ENCODE measurements at regions not wholly inside any gene's neighbourhood (a gene's known extent, or its start where the extent isn't known, plus 50 kb on each side); places are given as distances from the start of the nearest gene placed in this dataset.
A peak's percentile ranks its signal among the peaks of the same experiment; 100 is the strongest.

DNA sequence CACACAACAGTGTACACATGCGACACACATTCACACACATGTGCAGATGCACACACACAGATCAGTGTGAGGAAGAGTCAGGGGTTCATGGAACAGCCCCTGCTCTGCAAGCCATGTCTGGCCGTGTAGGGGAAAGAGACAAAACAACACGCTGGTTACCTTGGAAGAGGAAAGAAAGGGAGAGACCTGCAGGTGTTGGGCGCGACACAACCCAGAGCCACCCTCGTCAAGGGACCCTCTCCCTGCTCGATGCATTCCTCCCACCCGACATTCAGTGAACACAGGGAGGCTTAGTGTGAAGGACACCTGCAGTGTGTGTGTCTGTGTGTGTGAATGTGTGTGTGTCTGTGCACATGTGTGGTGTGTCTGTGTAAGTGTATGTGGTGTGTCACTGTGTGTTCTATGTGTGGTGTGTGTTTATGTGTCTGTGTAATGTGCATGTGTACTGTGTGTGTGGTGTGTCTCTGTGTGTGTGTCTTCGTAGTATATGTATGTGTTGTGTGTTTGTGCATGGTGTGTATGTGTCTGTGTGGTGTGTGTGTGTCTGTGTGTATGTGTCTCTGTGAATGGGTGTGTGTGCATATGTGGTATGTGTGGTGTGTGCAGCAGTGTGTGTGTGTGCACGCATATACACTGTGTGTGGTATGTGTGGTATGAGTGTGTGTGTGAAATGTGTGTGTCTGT is 69.5 kb upstream of the PITRM1 start:
- TF ChIP-seq Cebpa-rat (IDR thresholded peaks at IDR 0.05) = no peak
- Histone ChIP-seq H3K4me3 (no peak overlapping the region), H3K9me3 (replicated peaks in 1 of 11) (no peaks in the 10 kb centered on the region), H3K27ac (no peak overlapping the region), H3K9ac (no peak overlapping the region), H4K20me1 (peaks cover 0 to 18% (median 0%) of the 10 kb centered on the region in 11 experiments; a peak in 3 of 22 replicates), H3K4me2 (no peak overlapping the region), H3K4me1 (peaks cover 0 to 11% (median 0%) of the 10 kb centered on the region in 10 experiments; a peak in 7 of 20 replicates), H3K36me3 (no peaks in the 10 kb centered on the region), H3K27me3 (peaks cover 4 to 52% (median 18%) of the 10 kb centered on the region in 11 experiments; a peak in 15 of 22 replicates)

DNA sequence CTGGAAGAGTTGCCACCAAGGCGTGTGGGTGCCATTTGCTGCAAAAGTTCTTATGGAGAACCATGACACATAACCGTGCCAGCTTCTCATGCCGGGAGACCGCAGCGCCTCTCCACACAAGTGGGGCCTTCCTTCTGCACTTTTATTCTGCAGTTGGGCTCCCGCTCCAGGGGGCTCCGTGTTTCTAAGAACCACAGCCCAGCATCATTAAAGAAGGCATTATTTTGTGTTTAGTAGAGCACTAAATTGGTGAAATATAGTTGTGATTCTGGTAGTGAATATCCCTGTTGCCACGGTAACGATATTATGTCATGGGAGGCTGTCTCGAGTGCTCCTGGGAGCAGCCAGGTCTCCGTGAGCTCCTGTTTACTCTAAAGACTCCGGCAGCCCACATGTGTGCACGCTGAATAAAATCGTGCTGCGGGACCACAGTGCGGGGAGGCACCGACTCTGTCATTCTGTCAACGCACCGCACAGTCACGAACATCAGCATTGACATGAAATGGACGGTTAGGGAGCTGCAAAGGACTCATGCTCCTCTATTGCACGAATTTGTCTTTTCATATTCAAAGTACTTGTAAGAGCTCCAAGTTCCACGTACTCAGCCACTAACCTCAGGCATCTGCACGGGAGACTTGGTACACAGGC is 68.8 kb upstream of the PITRM1 start:
- no peaks in the 10 kb centered on the region for H3K9me3 ChIP-seq (replicated peaks in 1 of 11)
- no peaks in the 10 kb centered on the region for H3K36me3 ChIP-seq
- TF ChIP-seq Cebpa-rat (IDR thresholded peaks at IDR 0.05) = no peak
- H3K27ac ChIP-seq = no peak overlapping the region
- H3K4me2 ChIP-seq = no peak overlapping the region
- peaks cover 0 to 24% (median 0%) of the 10 kb centered on the region in 11 experiments; a peak in 4 of 22 replicates for H4K20me1 ChIP-seq
- H3K9ac ChIP-seq = no peak overlapping the region
- peaks cover under 1 to 45% (median 11%) of the 10 kb centered on the region in 11 experiments; a peak in 13 of 22 replicates for H3K27me3 ChIP-seq
- H3K4me3 ChIP-seq = no peak overlapping the region
- peaks cover 0 to 11% (median 0%) of the 10 kb centered on the region in 10 experiments; a peak in 7 of 20 replicates for H3K4me1 ChIP-seq

DNA sequence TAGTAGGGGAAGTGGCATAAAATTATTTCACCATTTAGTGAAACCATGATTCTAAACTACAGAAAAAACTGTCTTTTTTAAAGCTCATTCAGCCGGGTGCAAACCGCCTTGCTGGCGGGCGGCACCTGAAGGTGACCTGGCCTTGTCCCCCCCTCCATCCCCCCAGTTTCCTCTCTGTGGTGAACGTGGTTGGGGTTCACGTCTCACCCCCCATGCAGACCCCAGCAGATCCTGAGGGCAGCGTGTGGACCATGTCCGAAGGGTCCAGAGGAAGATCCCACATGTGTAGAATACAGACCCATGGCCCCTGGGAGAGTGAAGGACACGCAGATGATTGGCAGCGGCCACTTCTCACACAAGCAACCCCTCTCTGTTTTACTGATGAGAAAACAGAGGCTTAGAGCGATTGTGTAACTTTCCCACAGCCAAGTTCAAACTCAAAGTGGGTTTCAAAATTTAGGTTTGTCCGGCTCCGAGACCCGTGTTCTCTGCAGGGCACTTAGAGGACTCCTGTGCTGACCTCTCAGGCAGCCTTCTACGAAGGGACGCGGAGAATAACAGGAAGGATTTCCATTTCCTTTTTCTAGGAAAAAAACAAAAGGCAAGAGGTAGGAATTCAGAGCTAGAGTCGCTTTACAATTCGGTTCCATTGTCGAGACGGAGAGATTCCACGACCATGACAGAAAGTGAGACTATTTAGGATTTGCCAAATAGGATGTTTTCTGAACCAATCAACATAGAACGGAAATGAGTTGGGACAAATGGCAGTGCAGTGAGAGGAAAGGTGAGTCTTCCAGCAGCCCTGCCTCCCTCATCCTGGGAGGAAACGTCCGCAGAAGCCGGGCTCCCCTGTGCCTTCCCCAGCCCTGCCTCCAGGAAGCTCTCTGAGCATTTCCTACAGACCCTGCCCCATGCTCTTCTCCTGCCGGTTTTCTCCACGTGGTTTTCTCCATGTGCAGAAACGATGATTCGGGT is 67.6 kb upstream of the PITRM1 start:
- TF ChIP-seq Cebpa-rat (IDR thresholded peaks at IDR 0.05) = peak in 1 of 11 experiments; percentile 40; a peak in 1 of 22 replicates
- Histone ChIP-seq H3K27ac (no peak overlapping the region), H3K9ac (no peak overlapping the region), H3K4me2 (peak overlapping the region in 3 of 11 experiments; percentile 44 to 91 (median 77); a peak in 5 of 22 replicates), H4K20me1 (peaks cover 0 to 21% (median 0%) of the 10 kb centered on the region in 11 experiments; a peak in 4 of 22 replicates), H3K4me3 (no peak overlapping the region), H3K9me3 (replicated peaks in 1 of 11) (no peaks in the 10 kb centered on the region), H3K36me3 (no peaks in the 10 kb centered on the region), H3K4me1 (peaks cover 0 to 11% (median 0%) of the 10 kb centered on the region in 10 experiments; a peak in 7 of 20 replicates), H3K27me3 (peaks cover 0 to 33% (median under 1%) of the 10 kb centered on the region in 11 experiments; a peak in 8 of 22 replicates)

DNA sequence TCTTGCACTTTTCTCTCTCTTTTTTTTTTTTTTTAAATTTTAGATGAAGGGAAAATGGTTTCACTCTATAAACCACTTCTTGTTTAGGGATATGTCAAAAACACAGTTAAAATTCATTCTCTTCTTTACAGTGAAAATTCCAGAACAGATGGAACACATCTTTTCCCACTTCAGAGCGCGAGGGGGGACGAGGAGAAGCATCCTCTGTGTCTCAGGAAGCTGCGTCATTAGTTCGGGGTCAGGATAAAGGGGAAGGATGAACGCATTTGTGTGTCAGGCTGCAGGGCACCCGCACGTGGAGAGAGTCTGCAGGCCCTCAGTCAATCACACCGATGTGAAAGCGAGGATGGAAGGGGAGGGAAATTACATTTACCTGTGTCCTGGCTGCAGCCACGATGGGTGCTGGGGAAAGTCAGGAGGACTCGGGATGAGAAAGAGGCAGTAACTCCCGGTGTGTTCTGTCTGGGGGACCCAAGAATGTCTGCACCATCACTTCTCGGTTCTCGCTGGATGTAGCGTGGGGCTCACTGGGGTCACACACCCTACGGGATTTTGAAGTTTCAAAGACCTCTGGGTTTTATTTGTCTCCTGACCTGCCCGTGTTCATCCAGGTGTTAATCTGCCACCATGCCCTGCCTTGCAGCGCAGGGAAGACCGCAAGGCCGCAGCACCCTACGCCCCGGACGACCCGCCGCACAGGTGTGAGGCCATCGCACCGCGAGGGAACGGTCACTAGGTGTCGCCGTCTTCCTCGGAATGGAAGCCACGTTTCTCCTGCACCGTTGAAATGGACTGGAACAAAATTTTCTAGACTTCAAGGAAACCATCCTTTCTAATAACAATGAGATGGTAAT is 66.7 kb upstream of the PITRM1 start:
- no peak overlapping the region for H3K27ac ChIP-seq
- peak overlapping the region in 4 of 11 experiments; percentile 26 to 91 (median 60); a peak in 5 of 22 replicates for H3K4me2 ChIP-seq
- peaks cover 0 to 11% (median 0%) of the 10 kb centered on the region in 10 experiments; a peak in 7 of 20 replicates for H3K4me1 ChIP-seq
- H3K9me3 ChIP-seq (replicated peaks in 1 of 11) = no peaks in the 10 kb centered on the region
- no peak overlapping the region; a peak in 1 of 20 replicates for H3K4me3 ChIP-seq
- no peak for TF ChIP-seq Cebpa-rat (IDR thresholded peaks at IDR 0.05)
- H3K36me3 ChIP-seq = no peaks in the 10 kb centered on the region
- H4K20me1 ChIP-seq = peaks cover 0 to 21% (median 0%) of the 10 kb centered on the region in 11 experiments; a peak in 4 of 22 replicates
- H3K9ac ChIP-seq = no peak overlapping the region; a peak in 1 of 22 replicates
- peaks cover 0 to 24% (median 0%) of the 10 kb centered on the region in 11 experiments; a peak in 5 of 22 replicates for H3K27me3 ChIP-seq

DNA sequence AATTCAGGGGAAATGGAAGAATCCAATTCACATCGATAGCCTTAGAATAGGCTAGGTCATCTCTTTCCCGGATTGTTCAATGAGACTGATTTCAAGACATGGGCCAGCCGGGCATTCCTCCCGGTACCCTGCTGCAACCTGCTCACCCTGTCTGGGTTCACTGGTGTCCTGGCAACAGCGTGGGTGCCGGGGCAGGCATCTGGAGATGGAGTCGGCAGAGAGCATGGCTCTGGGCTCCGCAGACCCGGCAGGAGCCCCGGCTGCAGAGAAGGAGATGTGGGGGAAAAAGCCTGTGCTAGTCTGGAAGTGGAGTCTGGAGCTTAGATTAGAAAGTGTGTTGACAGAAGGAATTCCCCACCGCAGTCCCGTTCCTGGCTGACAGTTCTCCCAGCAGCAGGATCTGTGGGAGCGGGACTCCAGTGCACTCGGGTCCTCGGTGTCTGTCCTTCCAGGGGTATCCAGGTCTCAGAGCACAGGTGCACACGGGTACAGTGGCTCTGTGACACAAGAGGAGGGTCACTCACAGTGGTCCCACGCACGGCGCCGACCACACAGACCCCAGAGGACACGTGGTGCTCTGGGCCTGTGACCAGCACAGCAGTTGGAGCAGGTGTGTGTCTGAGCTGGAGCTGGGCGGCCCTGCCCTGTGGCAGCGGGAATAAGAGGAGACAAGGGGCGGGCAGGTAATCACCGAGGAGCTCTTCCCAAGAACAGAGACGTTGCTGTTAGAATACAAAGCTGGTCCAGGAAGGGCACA is 65.7 kb upstream of the PITRM1 start:
- H3K4me3 ChIP-seq = no peak overlapping the region
- no peaks in the 10 kb centered on the region for H3K9me3 ChIP-seq (replicated peaks in 1 of 11)
- no peak for TF ChIP-seq Cebpa-rat (IDR thresholded peaks at IDR 0.05)
- peaks cover 0 to 18% (median 0%) of the 10 kb centered on the region in 11 experiments; a peak in 4 of 22 replicates for H3K27me3 ChIP-seq
- H4K20me1 ChIP-seq = peaks cover 0 to 21% (median 0%) of the 10 kb centered on the region in 11 experiments; a peak in 4 of 22 replicates
- H3K9ac ChIP-seq = no peak overlapping the region
- no peak overlapping the region for H3K4me2 ChIP-seq
- H3K4me1 ChIP-seq = peaks cover 0 to 11% (median 0%) of the 10 kb centered on the region in 10 experiments; a peak in 7 of 20 replicates
- no peak overlapping the region for H3K27ac ChIP-seq
- H3K36me3 ChIP-seq = no peaks in the 10 kb centered on the region

DNA sequence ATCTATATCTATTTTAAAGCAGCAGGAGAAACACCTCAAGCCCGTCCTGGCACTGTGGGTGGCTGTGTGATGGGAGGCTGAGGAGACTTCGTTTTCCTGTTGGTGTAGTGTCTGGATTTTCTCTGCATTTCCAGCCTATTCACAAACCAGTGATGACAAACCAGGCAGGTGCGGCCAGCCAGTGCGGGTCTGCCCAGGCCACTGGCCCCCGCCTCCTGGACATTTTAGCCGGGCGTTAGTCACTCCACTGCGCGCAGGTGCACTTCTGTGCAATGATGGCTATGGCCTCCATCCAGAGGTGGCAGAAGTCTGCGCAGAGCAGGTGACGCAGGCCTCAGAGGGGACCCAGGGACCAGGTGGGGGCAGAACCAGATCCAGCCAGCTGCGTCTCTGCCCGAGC is 64.9 kb upstream of the PITRM1 start:
- no peak overlapping the region for H3K4me3 ChIP-seq
- H3K9ac ChIP-seq = no peak overlapping the region
- H3K27ac ChIP-seq = no peak overlapping the region
- H3K36me3 ChIP-seq = no peaks in the 10 kb centered on the region
- peaks cover 0 to 11% (median 0%) of the 10 kb centered on the region in 10 experiments; a peak in 7 of 20 replicates for H3K4me1 ChIP-seq
- no peak overlapping the region for H3K4me2 ChIP-seq
- no peak for TF ChIP-seq Cebpa-rat (IDR thresholded peaks at IDR 0.05)
- peaks cover 0 to 24% (median 0%) of the 10 kb centered on the region in 11 experiments; a peak in 4 of 22 replicates for H3K27me3 ChIP-seq
- peaks cover 0 to 21% (median 0%) of the 10 kb centered on the region in 11 experiments; a peak in 3 of 22 replicates for H4K20me1 ChIP-seq
- H3K9me3 ChIP-seq (replicated peaks in 1 of 11) = no peaks in the 10 kb centered on the region
